ENCODE measurements at regions not wholly inside any gene's neighbourhood (a gene's known extent, or its start where the extent isn't known, plus 50 kb on each side); places are given as distances from the start of the nearest gene placed in this dataset.

DNA sequence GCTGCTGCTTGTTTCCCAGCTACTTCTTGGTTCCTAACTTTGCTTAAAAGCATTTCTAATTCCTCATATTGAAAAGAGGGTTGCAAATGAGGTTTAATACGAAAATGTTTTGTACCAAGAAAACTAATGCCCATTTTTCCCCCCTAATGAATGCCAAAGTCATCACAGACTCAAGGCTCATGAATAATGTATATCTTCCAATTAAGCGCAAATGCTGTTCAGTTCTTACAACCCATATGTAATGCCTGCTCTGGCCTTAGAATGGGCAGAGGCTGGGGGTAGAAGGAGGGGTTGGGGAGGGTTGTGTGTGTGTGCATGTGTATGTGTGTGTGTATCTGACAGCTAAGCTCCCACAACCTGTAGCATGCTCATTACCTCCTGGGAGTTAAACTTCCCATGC is 901.7 kb downstream of the KCNMA1 start:
- DNase-seq (ENCODE audit: low read depth) = no peak
- TF ChIP-seq, protein P1, sequence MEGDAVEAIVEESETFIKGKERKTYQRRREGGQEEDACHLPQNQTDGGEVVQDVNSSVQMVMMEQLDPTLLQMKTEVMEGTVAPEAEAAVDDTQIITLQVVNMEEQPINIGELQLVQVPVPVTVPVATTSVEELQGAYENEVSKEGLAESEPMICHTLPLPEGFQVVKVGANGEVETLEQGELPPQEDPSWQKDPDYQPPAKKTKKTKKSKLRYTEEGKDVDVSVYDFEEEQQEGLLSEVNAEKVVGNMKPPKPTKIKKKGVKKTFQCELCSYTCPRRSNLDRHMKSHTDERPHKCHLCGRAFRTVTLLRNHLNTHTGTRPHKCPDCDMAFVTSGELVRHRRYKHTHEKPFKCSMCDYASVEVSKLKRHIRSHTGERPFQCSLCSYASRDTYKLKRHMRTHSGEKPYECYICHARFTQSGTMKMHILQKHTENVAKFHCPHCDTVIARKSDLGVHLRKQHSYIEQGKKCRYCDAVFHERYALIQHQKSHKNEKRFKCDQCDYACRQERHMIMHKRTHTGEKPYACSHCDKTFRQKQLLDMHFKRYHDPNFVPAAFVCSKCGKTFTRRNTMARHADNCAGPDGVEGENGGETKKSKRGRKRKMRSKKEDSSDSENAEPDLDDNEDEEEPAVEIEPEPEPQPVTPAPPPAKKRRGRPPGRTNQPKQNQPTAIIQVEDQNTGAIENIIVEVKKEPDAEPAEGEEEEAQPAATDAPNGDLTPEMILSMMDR (IDR thresholded peaks at IDR 0.05; ENCODE audit: insufficient read depth, low read length) = no peak
- no peak overlapping the region for H3K4me3 ChIP-seq (ENCODE audit: low read depth, low read length)

DNA sequence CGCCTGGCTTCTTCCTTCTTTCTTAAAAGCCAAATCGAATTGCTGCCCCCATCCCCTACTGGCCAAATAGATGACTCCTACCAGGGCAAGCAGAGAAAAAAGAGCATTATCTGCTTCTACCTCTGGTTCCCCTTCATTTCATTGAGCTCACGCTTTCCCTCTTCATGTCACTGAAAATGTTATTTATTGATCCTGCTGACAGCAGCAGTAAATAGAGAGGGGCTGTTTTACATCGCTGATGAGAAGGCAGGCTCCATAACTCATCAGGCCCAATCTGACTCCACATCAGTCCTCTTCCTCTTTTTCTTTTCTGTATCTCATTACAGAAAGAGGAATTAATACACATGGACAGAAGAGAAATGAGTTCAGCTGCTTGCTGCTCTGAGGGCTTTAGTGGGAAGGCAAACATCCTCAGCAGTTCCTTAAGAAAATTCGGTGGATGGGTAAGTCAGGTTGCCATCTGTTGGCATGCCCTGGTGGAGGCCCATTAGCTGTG is 904.1 kb downstream of the KCNMA1 start:
- TF ChIP-seq, protein P1 (IDR thresholded peaks at IDR 0.05; ENCODE audit: insufficient read depth, low read length) = no peak
- no peak overlapping the region for H3K4me3 ChIP-seq (ENCODE audit: low read depth, low read length)
- no peak for DNase-seq (ENCODE audit: low read depth)

DNA sequence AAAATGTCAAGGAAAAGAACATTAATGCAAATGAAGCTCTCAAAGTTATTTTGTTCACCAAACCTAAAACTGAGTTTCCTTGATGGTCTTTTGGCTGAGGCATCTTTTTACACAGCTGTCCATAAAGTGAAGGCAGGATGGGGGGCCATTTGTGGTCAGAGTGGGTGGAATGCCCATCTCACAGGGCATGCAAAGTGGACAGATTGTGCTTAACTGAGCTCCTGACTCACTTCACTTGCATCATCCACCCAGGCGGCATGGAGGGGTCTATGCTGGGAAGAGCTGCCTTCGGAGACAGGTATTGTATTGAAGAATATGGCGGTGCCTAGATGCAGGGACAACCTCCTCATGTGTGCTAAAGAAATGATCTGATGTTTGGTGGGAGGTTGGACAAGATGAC is 905.3 kb downstream of the KCNMA1 start:
- H3K4me3 ChIP-seq (ENCODE audit: low read depth, low read length) = no peak overlapping the region
- TF ChIP-seq, protein P1 (IDR thresholded peaks at IDR 0.05; ENCODE audit: insufficient read depth, low read length) = no peak
- DNase-seq (ENCODE audit: low read depth) = no peak

DNA sequence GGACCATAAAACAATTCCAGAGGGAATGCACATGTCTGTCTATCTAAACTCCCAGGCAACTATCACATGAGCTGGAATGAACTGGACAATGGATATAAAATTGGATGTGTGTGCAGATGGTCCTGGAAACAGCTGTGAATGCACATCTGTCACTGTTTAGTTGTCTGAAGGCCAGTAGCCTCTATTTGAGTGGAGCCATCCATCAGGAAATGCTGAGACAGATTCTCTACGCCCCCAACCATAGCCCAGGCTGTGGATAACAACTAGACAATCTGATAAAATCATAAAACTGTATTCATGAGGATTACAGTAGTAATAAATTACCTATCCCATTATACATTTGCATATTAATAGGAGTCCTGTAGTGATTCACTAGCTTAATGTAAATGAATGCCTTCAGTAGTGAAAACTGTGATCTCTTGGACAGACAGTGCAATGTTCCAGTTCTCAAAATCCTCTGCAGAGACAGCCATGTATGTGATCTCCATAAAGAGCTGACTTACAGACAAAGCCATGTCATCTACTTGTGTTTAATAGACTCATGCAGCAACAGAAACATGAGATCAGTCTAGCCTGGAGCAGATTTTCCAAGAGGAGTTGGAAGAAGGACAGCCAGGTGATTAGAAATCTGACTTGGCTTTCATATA is 907.6 kb downstream of the KCNMA1 start:
- DNase-seq (ENCODE audit: low read depth) = no peak
- TF ChIP-seq, protein P1 (IDR thresholded peaks at IDR 0.05; ENCODE audit: insufficient read depth, low read length) = no peak
- H3K4me3 ChIP-seq (ENCODE audit: low read depth, low read length) = no peak overlapping the region

DNA sequence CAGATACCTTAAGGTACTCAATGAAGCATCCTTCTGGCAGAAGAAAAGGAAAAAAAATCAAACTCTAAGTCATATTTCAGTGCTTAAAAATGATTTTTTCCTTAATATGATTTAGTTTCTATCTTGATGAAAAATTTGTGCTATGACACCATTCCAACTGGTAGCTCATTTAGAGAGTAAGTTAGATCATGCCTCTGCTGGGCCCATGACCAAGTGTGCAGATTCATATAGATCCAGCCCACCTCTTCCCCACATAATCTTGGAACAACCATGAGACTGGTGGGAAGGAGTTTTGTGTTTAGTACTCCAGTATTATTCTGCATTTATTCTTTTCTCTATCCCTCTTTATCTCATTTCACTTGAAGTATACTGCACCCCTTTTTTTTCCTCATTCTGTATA is 908.3 kb downstream of the KCNMA1 start:
- TF ChIP-seq, protein P1 (IDR thresholded peaks at IDR 0.05; ENCODE audit: insufficient read depth, low read length) = no peak
- no peak for DNase-seq (ENCODE audit: low read depth)
- H3K4me3 ChIP-seq (ENCODE audit: low read depth, low read length) = no peak overlapping the region

DNA sequence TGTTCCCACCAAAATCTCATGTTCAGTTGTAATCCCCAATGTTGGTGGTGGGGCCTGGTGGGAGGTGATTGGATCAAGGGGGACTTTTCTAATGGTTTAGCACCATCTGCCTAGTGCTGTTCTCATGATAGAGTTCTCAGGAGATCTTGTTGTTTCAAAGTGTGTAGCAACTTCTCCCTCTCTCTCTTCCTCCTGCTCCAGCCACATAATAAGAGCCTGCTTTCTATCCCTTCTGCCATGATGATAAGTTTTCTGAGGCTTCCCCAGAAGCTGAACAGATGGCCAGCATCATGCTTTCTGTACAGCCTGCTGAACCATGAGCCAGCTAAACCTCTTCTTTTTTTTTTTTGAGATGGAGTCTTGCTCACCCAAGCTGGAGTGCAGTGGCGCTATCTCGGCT is 910.6 kb downstream of the KCNMA1 start:
- TF ChIP-seq, protein P1 (IDR thresholded peaks at IDR 0.05; ENCODE audit: insufficient read depth, low read length) = no peak
- H3K4me3 ChIP-seq (ENCODE audit: low read depth, low read length) = no peak overlapping the region
- DNase-seq (ENCODE audit: low read depth) = no peak

DNA sequence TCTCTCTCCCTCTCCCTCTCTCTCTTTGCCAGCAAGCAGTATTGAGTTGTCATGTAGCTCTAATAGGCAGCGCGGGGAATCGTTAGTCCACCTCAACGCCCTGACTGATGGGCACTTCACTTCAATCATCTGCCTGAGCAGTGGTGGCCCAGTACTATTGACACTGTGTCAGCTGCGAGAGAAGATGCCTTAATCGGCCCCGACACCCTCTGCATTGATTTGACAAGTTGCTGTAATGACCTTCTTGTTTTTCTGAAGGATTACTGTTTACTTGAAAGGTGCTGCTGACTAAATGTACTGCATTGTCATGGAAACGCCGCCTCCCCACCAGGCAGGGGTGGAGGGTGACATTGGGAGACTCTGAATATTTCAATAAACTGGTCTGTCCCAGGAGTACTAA is 913.8 kb downstream of the KCNMA1 start:
- no peak overlapping the region for H3K4me3 ChIP-seq (ENCODE audit: low read depth, low read length)
- DNase-seq (ENCODE audit: low read depth) = no peak
- TF ChIP-seq, protein P1 (IDR thresholded peaks at IDR 0.05; ENCODE audit: insufficient read depth, low read length) = no peak

Measured in fibroblast of the aortic adventitia (primary cell).